ENCODE measurements at regions not wholly inside any gene's neighbourhood (a gene's known extent, or its start where the extent isn't known, plus 50 kb on each side); places are given as distances from the start of the nearest gene placed in this dataset.
"Not testable (repeated sequence)": the region's sequence is repeated elsewhere in the genome, so short reads cannot be mapped to it uniquely, and the experiment has no call there.

DNA sequence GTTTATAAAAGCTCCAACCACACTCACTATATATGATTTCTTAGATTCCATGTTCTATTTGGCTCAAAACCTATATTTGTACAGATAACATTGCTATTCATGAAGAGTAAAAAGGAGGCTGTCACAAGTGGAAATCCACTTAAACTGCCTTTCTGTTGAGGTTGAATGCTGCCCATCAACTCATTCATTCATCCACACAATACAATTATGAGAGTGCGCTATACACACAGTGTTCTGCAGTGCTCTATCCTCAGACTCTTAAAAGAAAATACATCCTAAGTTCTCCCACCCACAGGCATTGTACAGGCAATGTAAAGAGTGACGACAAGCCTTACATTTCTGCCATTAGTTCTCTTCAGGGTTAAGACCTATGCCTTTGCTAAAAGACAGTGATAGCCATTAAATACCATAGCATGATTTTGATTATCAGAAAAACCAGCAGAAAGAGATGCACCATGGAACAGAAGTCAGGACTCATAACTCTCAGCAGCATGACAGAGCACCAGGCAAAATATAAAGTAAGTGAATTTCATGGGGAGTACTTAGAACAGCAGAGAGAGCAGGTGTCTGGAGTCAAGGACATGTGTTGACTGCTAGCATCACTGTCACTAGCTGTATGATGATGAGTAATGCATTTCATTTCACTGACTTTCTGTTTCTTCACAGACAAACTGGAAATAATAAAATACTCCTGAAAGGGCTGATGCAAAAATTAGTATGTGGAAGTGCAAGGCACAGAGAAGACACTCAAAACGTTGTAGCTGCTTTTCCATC is 218.0 kb downstream of the RBM26 start:
- no peak for DNase-seq (ENCODE audit: low read depth in 2 of 2)

DNA sequence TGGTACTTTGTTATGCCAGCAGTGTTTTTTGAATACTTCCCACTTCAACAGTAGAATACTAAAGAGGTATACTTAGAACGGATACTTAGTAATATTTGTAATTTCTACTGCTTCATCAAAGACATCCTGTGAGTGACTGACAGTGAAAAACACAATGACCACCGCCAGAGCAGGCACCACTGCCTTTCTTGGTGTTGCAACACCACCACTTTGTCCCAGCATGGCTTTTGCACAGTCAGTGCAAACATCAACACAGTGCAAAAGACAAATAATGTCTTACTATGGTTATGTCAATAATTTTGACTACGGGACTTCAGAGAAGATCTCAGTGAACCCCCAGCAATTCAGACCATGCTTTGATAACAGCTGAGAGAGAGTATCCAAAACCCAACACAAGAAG is 220.5 kb downstream of the RBM26 start:
- no peak for DNase-seq (ENCODE audit: low read depth in 2 of 2)

DNA sequence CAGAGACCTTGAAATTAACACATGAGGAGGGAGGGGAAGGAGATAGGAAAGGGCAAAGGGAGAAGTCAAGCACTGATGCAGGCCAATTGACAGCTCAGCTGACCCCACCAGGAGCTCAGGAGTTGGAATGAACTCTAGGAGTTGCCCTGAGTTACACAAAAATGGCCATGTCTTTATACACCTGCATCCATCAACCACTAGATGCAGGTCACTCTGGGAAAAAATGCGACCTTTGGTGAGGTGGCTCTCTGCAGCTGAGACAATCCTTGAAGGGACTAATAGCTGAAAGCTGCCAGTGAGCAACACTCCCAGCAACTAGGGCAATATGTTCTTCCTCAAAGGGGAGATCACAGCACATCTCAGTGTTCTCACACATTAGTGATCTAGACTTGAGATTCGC is 222.8 kb downstream of the RBM26 start:
- DNase-seq (ENCODE audit: low read depth in 2 of 2), result no peak

DNA sequence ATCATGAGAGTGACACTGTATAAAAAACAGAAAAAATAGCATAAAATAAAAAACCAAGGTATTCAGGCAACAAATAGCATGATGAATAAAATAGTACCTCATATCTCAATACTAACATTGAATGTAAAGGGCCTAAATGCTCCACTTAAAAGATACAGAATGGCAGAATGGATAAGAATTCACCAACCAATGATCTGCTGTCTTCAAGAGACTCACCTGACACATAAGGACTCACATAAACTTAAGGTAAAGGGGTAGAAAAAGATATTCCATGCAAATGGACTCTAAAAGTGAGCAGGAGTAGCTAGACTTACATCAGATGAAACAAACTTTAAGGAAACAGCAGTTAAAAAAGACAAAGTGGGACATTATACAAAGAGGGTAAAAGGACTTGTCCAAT is 232.4 kb downstream of the RBM26 start:
- DNase-seq (ENCODE audit: low read depth in 2 of 2), result not testable (repeated sequence)

DNA sequence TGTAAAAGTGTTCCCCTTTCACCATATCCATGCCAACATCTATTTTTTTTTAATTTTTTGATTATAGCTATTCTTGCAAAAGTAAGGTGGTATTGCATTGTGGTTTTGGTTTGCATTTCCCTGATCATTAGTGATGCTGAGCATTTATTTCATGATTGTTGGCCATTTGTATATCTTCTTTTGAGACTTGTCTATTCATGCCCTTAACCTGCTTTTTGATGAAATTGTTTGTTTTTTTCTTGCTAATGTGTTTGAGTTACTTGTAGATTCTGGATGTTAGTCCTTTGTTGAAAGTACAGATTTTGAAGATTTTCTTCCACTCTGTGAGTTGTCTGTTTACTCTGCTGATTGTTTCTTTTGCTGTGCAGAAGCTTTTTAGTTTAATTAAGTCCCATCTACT is 233.1 kb downstream of the RBM26 start:
- DNase-seq (ENCODE audit: low read depth in 2 of 2), result not testable (repeated sequence)

DNA sequence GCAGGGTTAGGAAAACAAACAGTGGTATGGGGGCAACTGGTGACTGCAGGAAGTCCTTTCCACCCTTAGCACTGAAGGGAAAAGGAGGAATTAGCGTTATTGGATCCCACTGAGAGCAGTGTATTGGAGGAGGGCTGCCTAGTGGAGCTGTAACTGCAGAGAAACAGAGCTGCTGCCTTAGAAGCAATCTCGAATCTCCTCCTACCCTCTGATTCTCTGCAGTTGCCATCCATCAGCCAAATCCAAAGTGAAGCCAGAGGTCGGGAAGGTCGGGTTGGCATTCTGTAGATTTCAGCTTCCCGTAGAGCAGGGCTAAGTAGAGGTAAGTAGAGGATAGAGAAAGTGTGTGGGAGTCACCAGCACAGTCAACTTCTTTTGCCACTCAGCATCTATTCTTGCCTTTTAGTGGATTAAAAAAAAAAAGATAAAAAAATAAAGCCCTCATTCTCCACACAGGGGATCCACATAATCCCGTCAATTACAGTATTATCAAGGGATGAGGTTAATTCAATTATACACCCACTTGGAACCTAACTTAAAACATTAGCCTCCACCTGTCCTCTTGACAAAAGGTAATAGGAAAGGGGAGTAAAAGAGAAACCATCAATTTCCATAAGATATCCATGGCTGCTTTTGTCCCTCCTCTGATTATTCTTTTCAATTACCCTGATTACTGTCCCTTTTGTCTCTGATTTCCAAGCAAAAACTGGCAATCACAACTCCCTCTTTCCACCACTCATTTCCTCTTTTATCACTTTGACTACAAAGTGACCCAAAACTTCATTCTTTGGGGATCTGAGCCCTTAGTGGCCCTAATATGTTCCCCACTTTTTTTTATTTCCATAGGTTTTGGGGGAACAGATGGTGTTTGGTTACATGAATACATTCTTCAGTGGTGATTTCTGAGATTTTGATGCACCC is 234.7 kb downstream of the RBM26 start:
- DNase-seq (ENCODE audit: low read depth in 2 of 2), result no peak

DNA sequence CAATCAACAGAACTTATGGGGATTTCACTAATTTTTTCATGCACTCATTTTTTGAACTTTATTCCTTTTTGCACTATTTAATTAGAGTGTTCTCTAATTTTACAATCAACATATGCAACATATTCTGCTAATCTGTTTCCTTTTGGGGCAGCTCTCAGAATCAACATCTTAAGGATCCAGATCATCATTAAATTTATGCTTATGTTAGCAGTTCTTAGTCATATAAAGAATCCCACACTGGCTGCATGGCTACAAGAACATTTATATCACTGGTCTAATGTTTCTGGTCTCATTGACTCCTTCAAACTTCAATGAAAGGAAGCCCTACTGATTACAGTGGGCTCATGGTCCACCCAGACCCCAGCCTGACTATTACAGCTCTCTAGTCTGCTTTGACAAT is 245.2 kb downstream of the RBM26 start:
- DNase-seq (ENCODE audit: low read depth in 2 of 2), result no peak

DNA sequence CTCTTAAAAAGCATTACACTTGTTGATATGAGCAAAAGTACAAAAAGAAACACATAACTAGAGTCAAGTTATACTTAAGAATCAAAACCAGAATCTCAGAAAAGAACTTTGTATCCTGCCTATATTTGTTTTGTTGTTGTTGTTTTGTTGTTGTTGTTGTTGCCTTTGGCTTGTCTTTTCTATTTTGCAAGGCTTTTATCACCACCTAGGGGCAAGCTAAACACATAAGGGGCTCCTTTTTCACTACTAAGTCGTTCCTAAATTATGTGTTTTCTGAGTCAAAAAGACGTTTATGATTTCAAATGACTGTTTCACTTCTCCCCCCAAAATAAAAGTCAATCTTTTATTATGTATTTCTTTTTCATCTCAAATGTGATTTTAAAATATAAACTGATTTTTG is 250.2 kb downstream of the RBM26 start:
- no peak for DNase-seq (ENCODE audit: low read depth in 2 of 2)

DNA sequence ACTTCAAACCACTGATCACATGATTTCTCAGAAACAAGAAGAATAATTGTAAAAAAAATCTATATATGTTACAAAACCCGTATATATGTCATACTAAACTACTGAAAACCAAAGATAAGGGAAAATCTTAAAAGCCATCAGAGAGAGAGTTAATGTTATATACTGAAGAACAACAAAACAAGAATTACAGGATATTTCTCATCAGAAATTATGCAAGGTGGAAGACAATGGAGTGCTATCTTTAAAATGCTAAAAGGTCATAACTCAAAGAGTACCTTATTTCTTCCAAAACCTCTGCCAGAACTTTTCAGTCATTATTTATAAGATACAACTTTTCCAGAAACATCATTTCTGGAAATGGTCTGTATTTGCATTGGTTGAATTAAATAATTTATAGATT is 256.8 kb downstream of the RBM26 start:
- DNase-seq (ENCODE audit: low read depth in 2 of 2), result no peak

DNA sequence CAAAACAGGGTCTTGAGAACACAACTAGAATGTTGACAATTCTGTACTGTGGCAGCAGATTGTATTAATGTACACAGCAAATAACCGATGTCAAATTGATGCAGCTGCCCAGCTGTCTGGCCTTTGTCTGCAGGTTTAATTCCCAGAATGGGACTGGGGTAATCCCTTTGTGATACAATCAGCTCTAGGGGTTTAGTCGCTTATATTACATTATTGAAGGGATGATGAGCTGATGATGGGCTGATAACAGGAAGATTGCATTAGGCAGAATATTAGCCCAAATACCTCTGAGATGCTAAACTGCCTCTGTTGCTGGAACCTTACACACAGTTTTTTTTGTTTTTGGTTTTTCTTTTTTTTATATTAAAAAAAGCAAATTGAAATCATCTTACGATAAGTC is 265.0 kb downstream of the RBM26 start:
- no peak for DNase-seq (ENCODE audit: low read depth in 2 of 2)

DNA sequence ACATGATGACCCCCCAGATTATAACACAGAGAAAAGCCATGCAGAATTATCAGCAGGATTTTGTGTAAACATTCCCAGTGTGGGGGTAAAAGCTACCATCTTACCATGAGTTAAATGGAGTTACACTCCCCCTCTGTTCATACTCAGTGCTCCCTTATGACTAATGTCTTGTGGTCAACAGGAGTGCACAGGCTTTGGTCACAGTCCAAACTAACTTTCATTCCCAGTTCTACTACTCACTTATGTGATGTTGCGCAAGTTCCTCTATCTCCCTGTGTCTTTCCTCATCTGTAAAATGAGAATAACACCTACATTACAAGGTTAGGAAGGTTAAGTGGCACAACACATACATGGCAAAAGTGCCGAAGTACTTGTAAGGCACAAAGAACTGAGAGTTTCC is 277.9 kb downstream of the RBM26 start:
- no peak for DNase-seq (ENCODE audit: low read depth in 2 of 2)

DNA sequence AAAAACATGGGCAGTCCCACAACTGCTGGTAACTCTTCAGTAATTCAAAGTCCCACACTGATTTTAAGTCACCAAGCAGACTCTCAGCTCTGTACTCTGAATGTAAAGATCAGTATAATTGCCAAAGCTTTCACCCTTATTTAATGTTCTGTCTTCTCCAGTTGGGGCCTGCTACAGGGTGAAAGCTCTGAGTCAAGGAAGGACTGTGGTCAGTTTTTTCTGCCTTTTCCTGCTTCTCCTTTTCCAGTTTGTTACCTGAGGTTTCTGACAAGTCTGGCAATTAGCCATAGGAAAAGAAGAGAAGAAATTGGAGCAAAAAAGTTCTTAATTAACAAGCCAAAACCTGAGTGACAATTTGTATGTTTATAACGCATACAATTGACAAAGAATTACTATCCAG is 279.3 kb downstream of the RBM26 start:
- DNase-seq (ENCODE audit: low read depth in 2 of 2), result no peak

DNA sequence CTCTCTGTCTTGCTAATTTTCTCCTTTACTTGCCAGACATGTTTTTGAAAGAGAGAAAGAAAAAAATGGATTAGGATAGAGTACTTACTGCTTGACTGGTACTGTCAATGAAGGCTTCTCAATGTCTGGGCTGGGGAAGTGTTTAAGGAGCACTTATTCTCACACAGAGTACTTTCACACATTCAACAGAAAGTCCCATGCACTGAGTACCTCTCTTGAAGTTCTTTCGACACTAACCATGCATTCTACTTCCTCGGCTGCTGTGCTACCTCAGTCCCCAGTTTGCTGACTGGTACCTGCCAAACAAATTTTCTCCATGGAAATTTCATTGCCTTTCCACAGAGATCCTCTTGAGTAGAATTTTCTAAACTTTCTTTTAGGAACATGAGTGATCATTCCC is 281.9 kb downstream of the RBM26 start:
- DNase-seq (ENCODE audit: low read depth in 2 of 2), result no peak

DNA sequence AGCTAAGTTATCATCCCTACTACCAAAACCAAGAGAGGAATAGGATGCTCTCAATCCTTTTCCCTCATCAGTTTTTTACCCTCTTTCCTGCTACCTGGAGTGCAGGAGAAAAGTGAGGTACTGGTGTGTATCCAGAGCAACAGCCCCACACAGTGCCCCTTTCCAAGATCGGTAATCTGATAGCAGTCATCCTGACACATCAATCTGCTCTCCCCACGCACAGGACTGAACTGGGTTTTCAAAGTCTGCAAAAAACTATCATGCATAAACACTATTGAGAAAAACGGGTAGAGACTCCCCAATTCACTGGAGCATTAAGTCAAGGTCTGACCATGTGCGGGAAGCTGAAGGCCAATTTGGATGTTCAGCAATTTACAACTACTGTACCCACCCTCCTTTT is 284.8 kb downstream of the RBM26 start:
- DNase-seq (ENCODE audit: low read depth in 2 of 2), result no peak

DNA sequence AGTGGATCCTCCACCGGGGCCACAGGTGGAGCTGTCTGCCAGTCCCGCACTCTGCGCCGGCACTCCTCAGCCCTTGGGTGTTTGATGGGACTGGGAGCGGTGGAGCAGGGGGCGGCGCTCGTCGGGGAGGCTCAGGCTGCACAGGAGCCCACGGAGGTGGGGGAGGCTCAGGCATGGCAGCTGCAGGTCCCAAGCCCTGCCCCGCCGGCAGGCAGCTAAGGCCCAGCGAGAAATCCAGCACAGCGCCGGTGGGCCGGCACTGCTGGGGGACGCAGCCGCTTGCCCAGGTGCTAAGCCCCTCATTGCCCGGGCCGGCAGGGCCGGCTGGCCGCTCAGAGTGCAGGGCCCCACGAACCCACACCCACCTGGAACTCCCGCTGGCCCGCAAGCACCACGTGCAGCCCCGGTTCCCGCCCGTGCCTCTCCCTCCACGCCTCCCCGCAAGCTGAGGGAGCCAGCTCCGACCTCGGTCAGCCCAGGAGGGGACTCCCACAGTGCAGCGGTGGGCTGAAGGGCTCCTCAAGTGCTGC is 286.4 kb downstream of the RBM26 start:
- DNase-seq (ENCODE audit: low read depth in 2 of 2), result no peak

DNA sequence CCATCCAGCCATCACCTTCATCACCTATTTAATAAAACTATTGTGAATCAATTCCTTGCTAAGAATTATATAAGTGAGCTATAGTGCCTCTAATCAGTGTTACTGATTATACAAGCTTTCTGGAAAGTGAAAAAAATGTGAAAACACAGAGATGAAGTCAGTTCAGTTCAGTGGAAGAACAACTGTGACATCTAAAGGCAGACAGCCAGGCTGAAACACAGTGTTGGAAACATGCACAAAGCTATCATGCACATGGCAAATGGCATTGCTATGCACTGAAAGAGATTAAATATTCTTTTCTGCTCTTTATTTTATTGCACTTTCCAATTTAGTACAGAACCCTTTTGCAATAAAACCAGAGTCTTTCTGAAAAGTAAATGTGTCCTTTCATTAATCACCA is 294.0 kb downstream of the RBM26 start:
- no peak for DNase-seq (ENCODE audit: low read depth in 2 of 2)

DNA sequence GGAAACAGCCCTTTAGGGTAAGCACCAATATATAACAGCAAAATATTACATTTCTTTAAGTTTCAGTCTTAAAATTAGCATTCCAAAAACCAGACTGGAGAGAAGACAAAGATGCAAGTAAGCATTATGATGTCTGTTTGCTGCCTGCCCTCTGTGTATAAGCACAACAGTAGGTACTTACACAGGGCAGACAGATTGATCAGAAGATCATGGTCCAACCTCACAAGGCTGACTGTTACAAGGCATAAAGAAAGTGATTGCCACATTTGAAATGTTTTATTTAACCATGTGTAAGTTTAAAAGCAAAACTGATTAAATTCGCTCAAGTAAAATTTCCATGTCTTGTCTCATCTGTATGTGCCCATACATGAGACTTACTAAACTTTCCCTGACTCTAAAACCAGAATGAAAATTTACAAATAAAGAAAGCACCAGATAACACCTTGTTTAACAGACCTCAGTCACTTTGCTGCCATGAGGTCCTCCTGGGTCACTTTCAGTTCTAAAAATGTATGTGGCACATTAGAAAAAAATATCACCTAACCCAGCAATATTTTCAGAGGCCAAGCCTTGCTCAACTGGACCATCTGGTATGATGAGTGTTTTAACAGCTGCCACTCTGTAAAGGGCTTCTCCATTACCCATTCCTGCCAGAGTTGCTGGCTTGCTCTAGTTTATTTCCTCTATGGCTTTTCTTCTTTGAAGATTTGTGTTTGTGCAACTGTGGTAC is 297.0 kb downstream of the RBM26 start:
- DNase-seq (ENCODE audit: low read depth in 2 of 2), result no peak

DNA sequence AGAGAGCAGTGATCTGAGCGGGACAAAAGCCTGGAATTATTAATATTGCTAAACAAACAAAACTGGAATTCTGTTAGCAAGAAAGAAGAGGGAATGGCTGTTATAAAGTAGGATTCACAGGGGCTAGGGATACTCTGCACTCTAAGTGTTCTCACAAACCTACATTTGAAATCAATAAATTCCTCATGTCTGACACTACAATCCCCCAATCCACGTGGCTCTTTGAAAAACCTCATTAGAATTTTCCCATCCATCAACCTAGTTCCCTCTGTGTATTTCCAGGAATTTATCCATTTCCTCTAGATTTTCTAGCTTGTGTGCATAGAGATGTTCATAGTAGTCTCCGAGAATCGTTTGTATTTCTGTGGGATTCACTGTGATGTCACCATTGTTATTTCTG is 307.5 kb downstream of the RBM26 start:
- no peak for DNase-seq (ENCODE audit: low read depth in 2 of 2)

DNA sequence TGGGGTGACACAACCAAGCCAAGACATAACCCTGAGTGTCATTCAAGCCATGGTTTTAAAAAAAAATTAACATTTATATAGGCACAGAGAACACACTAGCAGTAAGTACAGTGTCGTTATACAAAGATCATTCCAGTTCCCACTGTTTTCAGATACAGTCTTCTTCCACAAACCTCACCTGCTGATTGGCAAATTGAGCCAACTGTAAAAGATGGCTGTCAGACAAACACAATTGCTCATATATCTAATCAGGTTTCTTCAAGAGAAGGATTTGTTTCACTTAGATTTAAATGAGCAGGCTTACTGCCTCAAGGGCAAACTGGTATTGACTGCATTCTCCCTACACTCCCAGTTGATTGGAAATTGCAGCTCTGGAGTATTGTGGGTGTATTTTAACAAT is 308.9 kb downstream of the RBM26 start:
- DNase-seq (ENCODE audit: low read depth in 2 of 2), result no peak

DNA sequence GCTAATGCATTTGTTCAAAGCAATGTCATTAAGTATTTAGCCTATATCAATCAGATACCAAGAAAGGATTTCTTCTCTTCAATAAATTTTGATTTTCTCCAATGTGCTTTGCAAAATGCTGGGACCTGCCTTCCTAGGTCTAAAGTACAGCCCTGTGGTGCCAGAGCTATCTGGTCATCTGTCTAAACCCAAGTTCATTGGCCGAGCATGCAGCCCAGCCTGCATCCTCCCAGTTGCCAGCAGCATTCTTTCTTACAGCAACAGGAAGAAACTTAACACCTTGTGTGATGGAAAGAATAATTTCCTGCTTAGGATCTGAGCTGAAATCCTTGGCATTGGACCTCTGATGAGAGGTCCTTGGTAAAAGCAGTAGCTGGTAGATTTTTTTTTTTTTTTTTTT is 310.0 kb downstream of the RBM26 start:
- DNase-seq (ENCODE audit: low read depth in 2 of 2), result no peak

DNA sequence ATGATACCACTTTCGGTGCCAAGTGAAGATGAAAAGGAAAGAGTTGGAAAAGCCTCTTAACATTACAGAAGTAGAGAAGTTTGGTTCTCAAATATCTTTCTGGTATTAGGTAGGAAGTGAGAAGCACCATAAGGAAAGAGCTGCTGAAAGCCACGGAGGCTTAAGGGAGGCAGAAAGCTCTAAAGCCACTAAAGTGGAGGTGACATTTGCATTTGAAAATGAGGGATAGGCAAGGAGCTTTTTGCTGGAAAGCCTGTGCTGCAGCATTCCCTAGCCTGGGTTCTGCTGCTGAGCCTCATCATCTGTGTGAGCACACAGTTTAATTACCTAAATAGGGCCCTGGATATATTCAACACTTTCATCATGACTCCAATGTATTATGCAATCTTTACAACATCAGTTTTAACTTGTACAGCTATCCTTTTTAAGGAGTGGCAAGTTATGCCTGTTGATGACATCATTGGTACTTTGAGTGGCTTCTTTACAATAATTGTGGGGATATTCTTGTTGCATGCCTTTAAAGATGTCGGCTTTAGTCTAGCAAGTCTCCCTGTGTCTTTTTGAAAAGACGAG is 315.4 kb downstream of the RBM26 start:
- no peak for DNase-seq (ENCODE audit: low read depth in 2 of 2)

All from stimulated activated CD8-positive, alpha-beta memory T cell treated with anti-CD3 and anti-CD28 coated beads, Interleukin-15, amount 100 ng/mL, for 4 hours (primary cell).